ENCODE measurements at regions not wholly inside any gene's neighbourhood (a gene's known extent, or its start where the extent isn't known, plus 50 kb on each side); places are given as distances from the start of the nearest gene placed in this dataset.
"Not testable (repeated sequence)": the region's sequence is repeated elsewhere in the genome, so short reads cannot be mapped to it uniquely, and the experiment has no call there.

GRCh38 chr13:53357582-53357981 is 329.0 kb downstream of the OLFM4 start:
- intact Hi-C loops (cut with micrococcal nuclease), result no loop called here

- intact Hi-C loops (cut with micrococcal nuclease), result no loop called here
These were observed 340.3 kb downstream of the OLFM4 start for GRCh38 chr13:53368948-53369347.

- intact Hi-C loops (cut with micrococcal nuclease), result no loop called here
These were observed 350.9 kb downstream of the OLFM4 start for GRCh38 chr13:53379485-53379884.

GRCh38 chr13:53382008-53382407 is 353.4 kb downstream of the OLFM4 start:
- intact Hi-C loops (cut with micrococcal nuclease), result no loop called here

- intact Hi-C loops (cut with micrococcal nuclease), result no loop called here
These were observed 369.4 kb downstream of the OLFM4 start for GRCh38 chr13:53398051-53398450.

- intact Hi-C loops (cut with micrococcal nuclease), result no loop called here
These were observed 377.0 kb downstream of the OLFM4 start for GRCh38 chr13:53405616-53406015.

GRCh38 chr13:53408306-53408705 is 379.7 kb downstream of the OLFM4 start:
- intact Hi-C loops (cut with micrococcal nuclease), result no loop called here

- intact Hi-C loops (cut with micrococcal nuclease), result no loop called here
These were observed 380.4 kb downstream of the OLFM4 start for GRCh38 chr13:53408847-53409568.

- intact Hi-C loops (cut with micrococcal nuclease), result no loop called here
These were observed 382.9 kb downstream of the OLFM4 start for GRCh38 chr13:53411463-53411862.

GRCh38 chr13:53415135-53415534 is 386.5 kb downstream of the OLFM4 start:
- intact Hi-C loops (cut with micrococcal nuclease), result no loop called here

GRCh38 chr13:53417601-53418000 is 389.0 kb downstream of the OLFM4 start:
- intact Hi-C loops (cut with micrococcal nuclease), result no loop called here

- intact Hi-C loops (cut with micrococcal nuclease), result no loop called here
These were observed 393.8 kb downstream of the OLFM4 start for GRCh38 chr13:53422415-53422814.

- intact Hi-C loops (cut with micrococcal nuclease), result no loop called here
These were observed 407.8 kb downstream of the OLFM4 start for GRCh38 chr13:53436396-53436795.

- intact Hi-C loops (cut with micrococcal nuclease), result no loop called here
These were observed 411.0 kb downstream of the OLFM4 start for GRCh38 chr13:53439439-53440225.

GRCh38 chr13:53442979-53443378 is 414.4 kb downstream of the OLFM4 start:
- intact Hi-C loops (cut with micrococcal nuclease), result no loop called here

GRCh38 chr13:53445686-53446085 is 417.1 kb downstream of the OLFM4 start:
- intact Hi-C loops (cut with micrococcal nuclease), result no loop called here

GRCh38 chr13:53447456-53447855 is 418.8 kb downstream of the OLFM4 start:
- intact Hi-C loops (cut with micrococcal nuclease), result no loop called here

GRCh38 chr13:53447863-53448262 is 419.2 kb downstream of the OLFM4 start:
- intact Hi-C loops (cut with micrococcal nuclease), result no loop called here

GRCh38 chr13:53452263-53452808 is 423.7 kb downstream of the OLFM4 start:
- intact Hi-C loops (cut with micrococcal nuclease), result not testable (repeated sequence)

GRCh38 chr13:53460796-53461195 is 432.2 kb downstream of the OLFM4 start:
- intact Hi-C loops (cut with micrococcal nuclease), result no loop called here

GRCh38 chr13:53463106-53463505 is 434.5 kb downstream of the OLFM4 start:
- intact Hi-C loops (cut with micrococcal nuclease), result no loop called here

GRCh38 chr13:53466576-53466975 is 438.0 kb downstream of the OLFM4 start:
- intact Hi-C loops (cut with micrococcal nuclease), result no loop called here

GRCh38 chr13:53473397-53473796 is 444.8 kb downstream of the OLFM4 start:
- intact Hi-C loops (cut with micrococcal nuclease), result no loop called here
